ENCODE measurements at regions not wholly inside any gene's neighbourhood (a gene's known extent, or its start where the extent isn't known, plus 50 kb on each side); places are given as distances from the start of the nearest gene placed in this dataset.

DNA sequence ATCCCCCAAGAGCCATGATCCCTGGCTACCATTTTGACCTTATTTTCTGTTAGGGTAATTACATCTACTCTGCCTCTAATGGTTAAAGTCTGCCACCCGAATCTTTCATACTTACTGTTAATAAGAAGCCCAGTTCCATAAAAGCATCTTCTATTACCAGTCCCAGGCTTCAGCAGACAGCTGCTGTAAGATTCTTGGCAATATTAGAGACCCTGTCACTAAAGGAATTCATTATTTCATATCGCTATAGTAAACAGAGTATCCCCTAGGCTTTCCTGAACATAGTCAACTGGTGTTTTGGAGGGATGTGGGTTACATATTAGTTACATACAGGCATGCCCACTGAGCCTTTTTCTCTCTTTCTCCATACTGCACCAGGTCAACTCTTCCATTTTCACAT is 608.7 kb upstream of the SEMA6A start:
- TF ChIP-seq, protein P1, sequence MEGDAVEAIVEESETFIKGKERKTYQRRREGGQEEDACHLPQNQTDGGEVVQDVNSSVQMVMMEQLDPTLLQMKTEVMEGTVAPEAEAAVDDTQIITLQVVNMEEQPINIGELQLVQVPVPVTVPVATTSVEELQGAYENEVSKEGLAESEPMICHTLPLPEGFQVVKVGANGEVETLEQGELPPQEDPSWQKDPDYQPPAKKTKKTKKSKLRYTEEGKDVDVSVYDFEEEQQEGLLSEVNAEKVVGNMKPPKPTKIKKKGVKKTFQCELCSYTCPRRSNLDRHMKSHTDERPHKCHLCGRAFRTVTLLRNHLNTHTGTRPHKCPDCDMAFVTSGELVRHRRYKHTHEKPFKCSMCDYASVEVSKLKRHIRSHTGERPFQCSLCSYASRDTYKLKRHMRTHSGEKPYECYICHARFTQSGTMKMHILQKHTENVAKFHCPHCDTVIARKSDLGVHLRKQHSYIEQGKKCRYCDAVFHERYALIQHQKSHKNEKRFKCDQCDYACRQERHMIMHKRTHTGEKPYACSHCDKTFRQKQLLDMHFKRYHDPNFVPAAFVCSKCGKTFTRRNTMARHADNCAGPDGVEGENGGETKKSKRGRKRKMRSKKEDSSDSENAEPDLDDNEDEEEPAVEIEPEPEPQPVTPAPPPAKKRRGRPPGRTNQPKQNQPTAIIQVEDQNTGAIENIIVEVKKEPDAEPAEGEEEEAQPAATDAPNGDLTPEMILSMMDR (IDR thresholded peaks at IDR 0.05; ENCODE audit: low read depth, low read length), result no peak

DNA sequence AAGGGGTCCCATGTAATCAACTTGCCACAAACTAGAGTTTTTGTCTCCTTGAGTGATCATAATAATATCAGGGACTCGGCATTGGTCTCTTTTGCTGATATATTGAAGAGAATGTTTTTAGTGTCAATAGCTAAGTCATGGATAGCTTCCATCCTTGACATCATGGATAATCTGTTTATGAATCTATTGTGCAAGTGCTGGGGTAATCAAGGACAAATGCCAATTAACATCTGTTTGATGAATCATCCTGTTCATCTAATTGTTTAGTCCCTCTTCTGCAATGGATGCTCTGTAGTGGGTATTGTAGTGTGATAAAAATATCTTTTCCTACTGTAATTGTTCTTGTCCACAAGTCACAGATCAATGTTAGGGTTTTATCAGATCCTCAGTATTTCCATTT is 607.5 kb upstream of the SEMA6A start:
- TF ChIP-seq, protein P1 (IDR thresholded peaks at IDR 0.05; ENCODE audit: low read depth, low read length), result no peak
- no peak overlapping the region for H3K4me3 ChIP-seq (ENCODE audit: low read depth, low read length)

More for the DNA sequence above, 608.7 kb upstream of the SEMA6A start:
- H3K4me3 ChIP-seq (ENCODE audit: low read depth, low read length), result no peak overlapping the region

DNA sequence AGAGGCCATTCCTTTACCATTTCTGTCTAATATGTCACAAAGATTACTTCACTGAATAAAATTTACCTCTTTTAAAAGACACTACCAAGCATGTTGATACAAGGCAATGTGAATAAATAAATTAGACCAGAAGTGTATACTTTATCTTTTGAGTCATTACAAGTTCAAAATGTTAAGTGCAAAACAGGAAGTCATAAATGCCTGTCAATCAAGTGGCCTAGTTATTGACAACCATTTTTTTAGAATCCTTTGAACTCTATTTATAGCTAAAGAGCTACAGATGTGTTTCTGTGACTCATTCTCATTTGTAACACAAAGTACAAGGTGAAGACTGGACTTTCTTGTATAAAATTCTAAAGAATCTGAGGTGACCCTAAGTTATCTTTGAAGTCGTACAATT is 602.7 kb upstream of the SEMA6A start:
- H3K4me3 ChIP-seq (ENCODE audit: low read depth, low read length), result no peak overlapping the region
- TF ChIP-seq, protein P1 (IDR thresholded peaks at IDR 0.05; ENCODE audit: low read depth, low read length), result no peak

DNA sequence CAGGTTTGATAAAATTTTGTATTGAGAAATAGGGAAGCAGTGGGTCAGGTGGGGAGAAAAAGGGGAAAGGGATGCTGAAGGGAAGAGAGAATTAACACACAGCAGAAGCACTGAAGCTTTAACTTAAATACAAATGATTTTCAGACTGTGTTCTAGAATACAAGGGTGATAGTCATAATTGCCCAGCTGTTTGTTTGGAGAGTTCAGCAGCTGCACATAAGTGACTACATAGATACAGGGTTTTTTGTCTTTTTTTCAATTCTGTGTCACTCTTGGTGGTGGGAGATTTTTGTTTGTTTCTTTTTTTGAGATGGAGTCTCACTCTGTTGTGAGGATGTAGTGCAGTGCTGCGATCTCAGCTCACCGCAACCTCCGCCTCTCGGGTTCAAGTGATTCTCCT is 590.4 kb upstream of the SEMA6A start:
- H3K4me3 ChIP-seq (ENCODE audit: low read depth, low read length), result no peak overlapping the region
- TF ChIP-seq, protein P1 (IDR thresholded peaks at IDR 0.05; ENCODE audit: low read depth, low read length), result no peak

DNA sequence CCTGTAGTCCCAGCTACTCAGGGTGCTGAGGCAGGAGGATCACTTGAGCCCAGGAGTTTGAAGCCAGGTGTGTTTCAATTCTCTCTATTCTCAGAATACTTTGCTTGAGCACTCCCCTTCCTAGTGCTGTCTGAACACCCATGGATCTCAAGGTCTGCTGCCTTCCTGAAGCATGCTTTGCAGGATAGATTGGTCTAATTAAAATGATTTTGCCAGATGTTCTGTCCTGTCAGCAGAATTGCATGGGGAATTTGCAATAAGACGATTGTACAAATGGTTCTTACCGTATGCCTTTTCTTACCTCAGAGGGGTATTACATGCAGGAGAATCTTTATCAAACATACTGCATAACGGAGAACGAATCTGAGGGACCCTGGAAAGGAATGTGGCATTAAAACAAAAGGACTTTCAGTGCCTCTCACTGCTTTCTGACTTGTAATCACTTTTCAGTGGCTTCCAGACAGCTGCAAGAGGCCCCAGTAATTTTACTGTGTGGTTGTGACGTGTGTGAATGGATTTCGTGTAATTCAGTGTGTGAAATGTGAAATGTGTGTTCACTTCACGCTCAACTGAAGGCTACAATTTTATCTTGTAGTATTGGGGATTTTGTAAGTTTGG is 587.2 kb upstream of the SEMA6A start:
- H3K4me3 ChIP-seq (ENCODE audit: low read depth, low read length), result no peak overlapping the region
- TF ChIP-seq, protein P1 (IDR thresholded peaks at IDR 0.05; ENCODE audit: low read depth, low read length), result no peak

DNA sequence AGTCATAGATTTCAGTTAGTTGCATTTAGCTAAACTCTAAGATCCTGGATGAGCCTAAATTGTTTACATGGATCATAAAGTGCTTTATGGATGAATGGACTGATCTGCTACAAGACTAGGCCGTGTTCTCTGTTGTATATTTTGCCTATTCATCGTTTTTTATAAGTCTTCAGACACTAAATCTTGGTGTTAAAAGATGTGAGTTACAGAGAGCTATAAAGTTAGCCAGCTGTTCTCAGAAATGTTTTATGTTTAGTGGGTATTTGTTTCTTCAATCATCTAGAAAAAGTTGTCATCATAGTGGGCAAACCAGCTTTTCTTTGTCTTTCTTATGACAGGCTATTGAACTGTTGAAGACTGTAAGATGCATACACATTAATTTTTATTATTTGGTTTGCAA is 585.8 kb upstream of the SEMA6A start:
- H3K4me3 ChIP-seq (ENCODE audit: low read depth, low read length), result no peak overlapping the region
- TF ChIP-seq, protein P1 (IDR thresholded peaks at IDR 0.05; ENCODE audit: low read depth, low read length), result no peak

DNA sequence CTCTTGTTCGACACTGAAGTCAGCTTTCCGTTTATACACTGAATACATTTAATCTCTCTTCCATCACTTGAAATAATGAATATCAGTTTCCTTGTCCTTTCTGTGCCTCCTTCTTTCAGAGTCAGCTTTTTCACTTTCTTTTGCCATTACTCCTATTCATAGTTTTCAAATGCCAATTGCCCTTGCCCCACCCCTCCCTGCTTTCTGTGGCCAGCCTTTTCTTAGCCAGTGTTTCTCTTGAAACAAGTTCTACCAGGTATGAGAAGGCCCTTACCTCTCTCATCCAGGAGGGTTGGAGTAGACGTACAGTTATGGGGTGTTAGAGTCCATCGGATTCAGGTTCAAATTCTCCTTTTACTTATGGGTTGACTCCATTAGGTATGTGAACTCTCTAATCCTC is 574.7 kb upstream of the SEMA6A start:
- no peak overlapping the region for H3K4me3 ChIP-seq (ENCODE audit: low read depth, low read length)
- TF ChIP-seq, protein P1 (IDR thresholded peaks at IDR 0.05; ENCODE audit: low read depth, low read length), result no peak

Data from WI38 (cell line).